ENCODE measurements at regions not wholly inside any gene's neighbourhood (a gene's known extent, or its start where the extent isn't known, plus 50 kb on each side); places are given as distances from the start of the nearest gene placed in this dataset.
A peak's percentile ranks its signal among the peaks of the same experiment; 100 is the strongest.

- TF ChIP-seq TCFL5 (CRISPR knock-in tag; conservative IDR thresholded peaks at IDR 0.05) (no peak; the same call in 1 of the 2 replicates), ZNF431 (CRISPR knock-in tag; IDR thresholded peaks at IDR 0.05) (no peak), ATF3 (IDR thresholded peaks at IDR 0.05) (no peak), ATF3 (CRISPR knock-in tag; conservative IDR thresholded peaks at IDR 0.05) (no peak), KLF6 (CRISPR knock-in tag; IDR thresholded peaks at IDR 0.05; ENCODE audit: borderline replicate concordance) (peak; percentile 79; the same call in 1 of the 2 replicates), GABPB1 (CRISPR knock-in tag; IDR thresholded peaks at IDR 0.05) (peak; percentile 71; the same call in 1 of the 2 replicates), MITF (IDR thresholded peaks at IDR 0.05) (no peak), MCM7 (IDR thresholded peaks at IDR 0.05) (no peak), RHOXF2B (CRISPR knock-in tag; conservative IDR thresholded peaks at IDR 0.05) (no peak), CAMTA2 (CRISPR knock-in tag; conservative IDR thresholded peaks at IDR 0.05) (no peak), NR4A1 (CRISPR knock-in tag; IDR thresholded peaks at IDR 0.05) (no peak), NR4A1 (tag; IDR thresholded peaks at IDR 0.05) (0 out of 2 replicates have a peak, but pooled peaks have one; percentile 17), IRF1 (CRISPR knock-in tag; IDR thresholded peaks at IDR 0.05; ENCODE audit: borderline replicate concordance) (no peak), ELK3 (CRISPR knock-in tag; IDR thresholded peaks at IDR 0.05) (no peak), XRCC4 (IDR thresholded peaks at IDR 0.05; ENCODE audit: extremely low read depth, insufficient read depth, insufficient read length) (no peak), SIRT6 (IDR thresholded peaks at IDR 0.05; ENCODE audit: low read depth, low read length) (no peak), ZNF561 (CRISPR knock-in tag; conservative IDR thresholded peaks at IDR 0.05) (no peak), SIN3A (IDR thresholded peaks at IDR 0.05; ENCODE audit: borderline replicate concordance in 2 of 2, control insufficient read depth in 1 of 2, low read depth in 2 of 2, low read length in 2 of 2) (peak in 1 of 2 experiments; percentile 65; a peak in 2 of 4 replicates), CREB3 (tag; conservative IDR thresholded peaks at IDR 0.05; ENCODE audit: low read depth) (0 out of 2 replicates have a peak, but pooled peaks have one; percentile 74), ZKSCAN8 (CRISPR knock-in tag; IDR thresholded peaks at IDR 0.05) (no peak), TCF15 (CRISPR knock-in tag; IDR thresholded peaks at IDR 0.05) (no peak), STAT5B (CRISPR knock-in tag; IDR thresholded peaks at IDR 0.05) (no peak), MYC (IDR thresholded peaks at IDR 0.05; ENCODE audit: low read depth, low read length) (peak; percentile 82), MYC (CRISPR knock-in tag; IDR thresholded peaks at IDR 0.05; ENCODE audit: borderline replicate concordance, low read depth) (no peak)
These were observed 59.8 kb upstream of the ACOT11 start (continued) for GRCh38 chr1:54488065-54488750.

Data from K562 (cell line).